Gastroesophageal sphincter (tissue), 4 donors: ENCODE measurements at regions not wholly inside any gene's neighbourhood (a gene's known extent, or its start where the extent isn't known, plus 50 kb on each side); places are given as distances from the start of the nearest gene placed in this dataset.

Experiments used
- ATAC-seq: fragments of 150-250 bp; one replicate; pipeline ENCODE4 v1.9.1; 2016; ENCODE audit warnings: mild to moderate bottlenecking, moderate library complexity
- H3K27ac ChIP-seq, 4 donors: fragments of 200-600 bp; sonication (generic) in 3 of 4; 1 replicate in 3 of 4; 2 replicates in 1 of 4; pipeline ENCODE4 v1.5.1; 2016 to 2019
- H3K27me3 ChIP-seq: fragments of 200-600 bp; sonication (generic); one replicate; pipeline ENCODE4 v1.5.1; 2019
- H3K36me3 ChIP-seq, 2 donors: fragments of 200-600 bp; sonication (generic); one replicate each; pipeline ENCODE4 v1.5.1; 2019; ENCODE audit warnings: control low read depth in 1 of 2
- H3K4me1 ChIP-seq, 3 donors: fragments of 200-600 bp; sonication (generic); 1 replicate in 2 of 3; 2 replicates in 1 of 3; pipeline ENCODE4 v1.5.1; 2016 to 2019; ENCODE audit warnings: control low read depth in 2 of 3
- H3K4me3 ChIP-seq, 2 donors: fragments of 200-600 bp; sonication (generic); one replicate each; pipeline ENCODE4 v1.5.1; 2019; ENCODE audit warnings: mild to moderate bottlenecking in 1 of 2, moderate library complexity in 1 of 2
- H3K9me3 ChIP-seq, 3 donors: fragments of 200-600 bp; sonication (generic); one replicate each; pipeline ENCODE4 v1.5.1; 2017 to 2019; ENCODE audit warnings: control low read depth in 2 of 3
- EP300 ChIP-seq: sonication (generic); formaldehyde crosslinking; IDR thresholded peaks from one replicate; pipeline ENCODE4 v1.6.1; 2017; ENCODE audit warnings: antibody characterized with exemption, mild to moderate bottlenecking
- POLR2A ChIP-seq, 2 donors: fragments of 450-650 bp; IDR thresholded peaks; one replicate each; pipeline ENCODE4 v1.6.1; 2017; ENCODE audit warnings: antibody characterized with exemption in 2 of 2, mild to moderate bottlenecking in 2 of 2, moderate library complexity in 1 of 2
- POLR2AphosphoS5 ChIP-seq: sonication (generic); formaldehyde crosslinking; IDR thresholded peaks from one replicate; pipeline ENCODE4 v1.6.1; 2017; ENCODE audit warnings: antibody characterized with exemption
- WGBS, 2 donors: methylation state at CpG; one replicate each; pipeline ENCODE4 v1.1.5; 2018; ENCODE audit warnings: low coverage in 1 of 2; 5-methylcytosine and 5-hydroxymethylcytosine counted together
- TF ChIP-seq, protein P1 (sequence below), 4 experiments: fragments of 200-600 bp in 2 of 4; fragments of 450-650 bp in 2 of 4; sonication (generic) in 1 of 4; IDR thresholded peaks; one replicate each; pipeline ENCODE4 v1.5.1; 2017 to 2019; ENCODE audit warnings: antibody characterized with exemption in 4 of 4, mild to moderate bottlenecking in 2 of 4, moderate library complexity in 2 of 4

DNA sequence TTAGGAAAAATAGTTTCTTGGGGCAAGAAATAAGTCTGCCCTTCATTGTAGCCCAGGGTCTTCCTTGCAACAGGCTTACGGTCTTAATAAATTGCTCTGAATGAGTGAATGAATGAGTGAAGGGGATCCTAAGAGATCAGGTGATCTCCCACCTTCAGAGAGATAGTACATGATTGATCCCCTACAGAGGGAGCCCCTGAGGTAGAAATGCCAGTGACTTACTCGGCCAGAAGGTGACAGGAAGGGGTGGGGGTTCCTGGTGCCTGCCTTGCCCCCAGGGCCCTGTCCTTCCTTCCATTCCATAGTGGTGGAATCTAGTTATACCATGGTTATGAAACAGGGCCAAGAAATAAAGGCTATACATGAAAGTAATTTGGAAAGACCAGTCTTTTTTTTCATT, 215.3 kb upstream of the SSTR4 start:
- WGBS, 2 donors, result 75 to 76% methylated on average over 2 of the region's 2 CpGs
- H3K36me3 ChIP-seq, result no peaks in the 10 kb centered on the region
- H3K4me3 ChIP-seq, result no peak overlapping the region
- no peak overlapping the region for H3K27ac ChIP-seq
- no peaks in the 10 kb centered on the region for H3K4me1 ChIP-seq
- no peak for ATAC-seq
- H3K9me3 ChIP-seq, result no peaks in the 10 kb centered on the region
- TF ChIP-seq, protein P1, sequence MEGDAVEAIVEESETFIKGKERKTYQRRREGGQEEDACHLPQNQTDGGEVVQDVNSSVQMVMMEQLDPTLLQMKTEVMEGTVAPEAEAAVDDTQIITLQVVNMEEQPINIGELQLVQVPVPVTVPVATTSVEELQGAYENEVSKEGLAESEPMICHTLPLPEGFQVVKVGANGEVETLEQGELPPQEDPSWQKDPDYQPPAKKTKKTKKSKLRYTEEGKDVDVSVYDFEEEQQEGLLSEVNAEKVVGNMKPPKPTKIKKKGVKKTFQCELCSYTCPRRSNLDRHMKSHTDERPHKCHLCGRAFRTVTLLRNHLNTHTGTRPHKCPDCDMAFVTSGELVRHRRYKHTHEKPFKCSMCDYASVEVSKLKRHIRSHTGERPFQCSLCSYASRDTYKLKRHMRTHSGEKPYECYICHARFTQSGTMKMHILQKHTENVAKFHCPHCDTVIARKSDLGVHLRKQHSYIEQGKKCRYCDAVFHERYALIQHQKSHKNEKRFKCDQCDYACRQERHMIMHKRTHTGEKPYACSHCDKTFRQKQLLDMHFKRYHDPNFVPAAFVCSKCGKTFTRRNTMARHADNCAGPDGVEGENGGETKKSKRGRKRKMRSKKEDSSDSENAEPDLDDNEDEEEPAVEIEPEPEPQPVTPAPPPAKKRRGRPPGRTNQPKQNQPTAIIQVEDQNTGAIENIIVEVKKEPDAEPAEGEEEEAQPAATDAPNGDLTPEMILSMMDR (IDR thresholded peaks at IDR 0.05), result no peak
- TF ChIP-seq POLR2AphosphoS5, result no peak
- no peak for TF ChIP-seq EP300
- TF ChIP-seq POLR2A (IDR thresholded peaks at IDR 0.05), result no peak
- H3K27me3 ChIP-seq, result no peaks in the 10 kb centered on the region

DNA sequence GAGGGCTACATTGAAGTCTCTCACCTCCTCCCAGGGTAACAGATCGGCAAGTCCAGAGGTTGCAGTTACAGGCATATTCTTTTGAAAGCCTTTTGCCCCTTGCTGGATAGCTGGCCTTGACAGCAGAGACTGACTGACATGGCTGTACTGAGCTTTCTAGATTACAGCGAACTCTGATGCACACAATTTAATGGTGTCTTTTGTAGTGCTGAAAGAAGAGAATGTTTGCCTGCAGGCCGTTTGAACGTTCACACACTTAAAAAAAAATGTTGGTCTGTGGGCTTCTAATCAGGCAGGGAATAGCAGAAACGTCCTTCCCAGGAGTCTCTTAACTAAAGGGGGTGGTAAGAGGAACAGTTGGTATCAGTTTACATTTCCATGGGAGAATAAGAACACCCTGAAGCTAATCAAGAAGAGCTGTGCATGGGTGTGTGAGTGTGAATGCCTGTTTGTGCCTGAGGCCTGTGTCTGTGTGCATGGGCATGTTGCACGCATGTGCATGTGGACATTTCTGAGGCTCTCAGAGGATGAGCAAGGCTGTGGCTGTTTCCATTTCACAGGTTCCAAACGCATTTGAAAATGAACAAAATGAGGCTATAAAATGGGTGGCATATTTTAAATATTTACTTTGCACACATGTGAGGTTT, 213.9 kb upstream of the SSTR4 start:
- no peak for TF ChIP-seq EP300
- TF ChIP-seq, protein P1 (IDR thresholded peaks at IDR 0.05), result no peak
- no peak for TF ChIP-seq POLR2A (IDR thresholded peaks at IDR 0.05)
- no peak for TF ChIP-seq POLR2AphosphoS5
- Histone ChIP-seq H3K27ac (no peak overlapping the region), H3K4me3 (no peak overlapping the region), H3K4me1 (no peaks in the 10 kb centered on the region), H3K9me3 (no peaks in the 10 kb centered on the region), H3K36me3 (no peaks in the 10 kb centered on the region), H3K27me3 (no peaks in the 10 kb centered on the region)
- ATAC-seq, result no peak
- WGBS, 2 donors, result 61 to 62% methylated on average over 5 to 6 of the region's 7 CpGs

DNA sequence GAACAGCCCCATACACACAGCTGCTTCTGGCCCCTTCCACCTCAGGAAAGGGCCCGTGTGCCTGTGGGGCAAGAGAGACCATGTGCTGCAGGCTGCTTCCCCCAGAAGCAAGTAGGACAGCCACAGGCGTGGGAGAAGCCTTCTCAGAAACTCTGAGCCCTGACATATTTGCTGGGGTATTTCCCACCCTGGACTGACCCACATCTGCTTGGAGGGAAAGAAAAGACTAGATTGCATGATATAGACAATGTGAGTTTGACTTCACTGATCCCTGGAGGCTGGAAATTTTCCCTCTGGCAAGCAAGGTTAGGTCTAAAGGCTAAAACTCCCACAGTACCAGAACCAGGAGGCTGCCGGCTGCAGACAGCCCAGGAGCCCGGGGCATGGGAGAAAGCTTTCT, 213.3 kb upstream of the SSTR4 start:
- H3K4me3 ChIP-seq, result no peak overlapping the region
- whole genome bisulfite sequencing, 2 donors, result 67 to 81% methylated on average over 2 to 3 of the region's 4 CpGs
- no peaks in the 10 kb centered on the region for H3K36me3 ChIP-seq
- ATAC-seq, result no peak
- no peaks in the 10 kb centered on the region for H3K9me3 ChIP-seq
- TF ChIP-seq EP300 (no peak), POLR2A (IDR thresholded peaks at IDR 0.05) (no peak), POLR2AphosphoS5 (no peak)
- TF ChIP-seq, protein P1 (IDR thresholded peaks at IDR 0.05), result no peak
- H3K27ac ChIP-seq, result no peak overlapping the region
- no peaks in the 10 kb centered on the region for H3K4me1 ChIP-seq
- H3K27me3 ChIP-seq, result no peaks in the 10 kb centered on the region

- no peak overlapping the region for H3K27ac ChIP-seq
These were observed 212.0 kb upstream of the SSTR4 start for GRCh38 chr20:22823119-22823518.

DNA sequence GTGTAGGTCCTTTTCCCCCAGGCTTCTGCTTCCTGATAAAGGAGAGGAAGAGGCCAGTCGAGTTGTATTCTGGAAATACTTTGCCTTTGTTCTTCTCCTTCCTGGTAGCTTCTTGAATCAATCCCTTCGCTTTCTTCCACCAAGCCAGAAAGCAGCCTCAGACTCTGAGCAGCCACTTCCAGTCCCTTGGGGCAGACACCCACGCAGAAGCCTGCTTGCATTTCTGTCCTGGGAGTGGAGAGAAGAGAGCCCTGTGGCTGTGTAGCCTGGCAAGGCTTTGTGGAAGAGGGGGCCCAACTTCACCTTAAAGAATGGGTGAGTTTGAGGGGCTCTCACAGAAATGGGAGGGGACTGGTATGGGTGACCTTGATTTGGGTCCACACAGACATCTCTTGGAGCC, 211.0 kb upstream of the SSTR4 start:
- 70% methylated on average over 2 of the region's 3 CpGs; no CpG with 5 or more reads in 1 of the 2 donors for WGBS, 2 donors
- Histone ChIP-seq H3K4me1 (no peaks in the 10 kb centered on the region), H3K27ac (no peak overlapping the region), H3K36me3 (no peaks in the 10 kb centered on the region), H3K27me3 (no peaks in the 10 kb centered on the region), H3K9me3 (no peaks in the 10 kb centered on the region), H3K4me3 (no peak overlapping the region)
- TF ChIP-seq, protein P1 (IDR thresholded peaks at IDR 0.05), result no peak
- TF ChIP-seq POLR2AphosphoS5 (no peak), POLR2A (IDR thresholded peaks at IDR 0.05) (no peak), EP300 (no peak)
- no peak for ATAC-seq

More at GRCh38 chr20:22823119-22823518, 212.0 kb upstream of the SSTR4 start:
- ATAC-seq, result no peak
- 92 to 100% methylated on average over 5 to 6 of the region's 6 CpGs for WGBS, 2 donors
- H3K27me3 ChIP-seq, result no peaks in the 10 kb centered on the region
- no peaks in the 10 kb centered on the region for H3K36me3 ChIP-seq
- H3K4me1 ChIP-seq, result no peaks in the 10 kb centered on the region
- TF ChIP-seq EP300 (no peak), POLR2A (IDR thresholded peaks at IDR 0.05) (no peak)
- TF ChIP-seq, protein P1 (IDR thresholded peaks at IDR 0.05), result no peak
- H3K9me3 ChIP-seq, result no peaks in the 10 kb centered on the region
- H3K4me3 ChIP-seq, result no peak overlapping the region
